ENCODE measurements at regions not wholly inside any gene's neighbourhood (a gene's known extent, or its start where the extent isn't known, plus 50 kb on each side); places are given as distances from the start of the nearest gene placed in this dataset.

DNA sequence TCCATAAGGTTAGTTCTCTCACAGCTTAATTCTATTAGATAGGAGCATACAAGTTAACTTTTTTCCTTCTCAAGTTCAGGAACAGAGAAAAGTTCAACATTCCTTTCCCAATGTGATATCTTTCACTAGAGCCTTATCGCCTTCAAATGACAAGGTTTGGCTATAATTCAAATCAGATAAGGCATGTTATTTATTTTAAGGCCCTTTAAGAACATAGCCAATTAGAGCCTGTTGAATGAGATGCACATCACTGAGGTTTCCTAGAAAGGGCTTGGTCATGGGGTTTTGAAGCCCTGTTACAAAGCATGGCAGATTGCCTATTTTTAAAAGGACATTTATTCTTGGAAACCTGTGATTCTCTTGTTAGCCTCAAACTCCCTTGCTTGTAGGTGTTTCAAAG, 123.4 kb downstream of the BASP1 start:
- TF ChIP-seq FOXM1 (IDR thresholded peaks at IDR 0.05; ENCODE audit: borderline replicate concordance, low read depth) (no peak), EP300 (IDR thresholded peaks at IDR 0.05; ENCODE audit: borderline replicate concordance) (no peak), RAD21 (IDR thresholded peaks at IDR 0.05; ENCODE audit: low read depth) (no peak), MAX (IDR thresholded peaks at IDR 0.05) (no peak), YY1 (IDR thresholded peaks at IDR 0.05; ENCODE audit: low read depth) (no peak), EGR1 (IDR thresholded peaks at IDR 0.05) (no peak), TAF1 (IDR thresholded peaks at IDR 0.05; ENCODE audit: low read depth) (no peak), CREB1 (IDR thresholded peaks at IDR 0.05; ENCODE audit: low read depth) (no peak)

All from Ishikawa (cell line).